Glutamatergic neuron (in vitro differentiated cells): ENCODE measurements at regions not wholly inside any gene's neighbourhood (a gene's known extent, or its start where the extent isn't known, plus 50 kb on each side); places are given as distances from the start of the nearest gene placed in this dataset.
"Not testable (repeated sequence)": the region's sequence is repeated elsewhere in the genome, so short reads cannot be mapped to it uniquely, and the experiment has no call there.

ENCODE experiments used
- DNase-seq: peaks from one replicate; pipeline ENCODE4 v3.0.0; 2022
- H3K27ac Mint-ChIP-seq: one replicate; pipeline ENCODE4 v1.8.0; 2020; ENCODE audit warnings: mild to moderate bottlenecking, mixed read lengths, inconsistent platforms; ENCODE audit not compliant: unreplicated experiment
- H3K27me3 Mint-ChIP-seq: one replicate; pipeline ENCODE4 v1.8.0; 2020; ENCODE audit warnings: mild to moderate bottlenecking, moderate library complexity, mixed read lengths, inconsistent platforms; ENCODE audit not compliant: unreplicated experiment
- H3K36me3 Mint-ChIP-seq: one replicate; pipeline ENCODE4 v1.8.0; 2020; ENCODE audit warnings: mild to moderate bottlenecking, mixed read lengths, inconsistent platforms; ENCODE audit not compliant: unreplicated experiment
- H3K4me1 Mint-ChIP-seq: one replicate; pipeline ENCODE4 v1.8.0; 2020; ENCODE audit warnings: mild to moderate bottlenecking, low read depth, mixed read lengths, inconsistent platforms; ENCODE audit not compliant: unreplicated experiment
- H3K4me3 Mint-ChIP-seq: one replicate; pipeline ENCODE4 v1.8.0; 2020; ENCODE audit warnings: mild to moderate bottlenecking, mixed read lengths, inconsistent platforms; ENCODE audit not compliant: unreplicated experiment
- H3K9me3 Mint-ChIP-seq: one replicate; pipeline ENCODE4 v1.8.0; 2020; ENCODE audit warnings: mild to moderate bottlenecking, moderate library complexity, mixed read lengths, inconsistent platforms; ENCODE audit not compliant: unreplicated experiment
- CTCF ChIP-seq: fragments of 200-600 bp; sonication (generic); IDR thresholded peaks from one replicate; pipeline ENCODE4 v1.5.0; 2021; ENCODE audit not compliant: partially characterized antibody, unreplicated experiment

- DNase-seq: no peak
- Mint-ChIP-seq H3K27ac (no peak overlapping the region), H3K4me1 (no peaks in the 10 kb centered on the region), H3K36me3 (no peaks in the 10 kb centered on the region), H3K4me3 (no peak overlapping the region), H3K27me3 (no peaks in the 10 kb centered on the region), H3K9me3 (no peaks in the 10 kb centered on the region)
- no peak for TF ChIP-seq CTCF
These were observed 397.3 kb downstream of the PPP1R3A start for GRCh38 chr7:113521468-113521867.

DNA sequence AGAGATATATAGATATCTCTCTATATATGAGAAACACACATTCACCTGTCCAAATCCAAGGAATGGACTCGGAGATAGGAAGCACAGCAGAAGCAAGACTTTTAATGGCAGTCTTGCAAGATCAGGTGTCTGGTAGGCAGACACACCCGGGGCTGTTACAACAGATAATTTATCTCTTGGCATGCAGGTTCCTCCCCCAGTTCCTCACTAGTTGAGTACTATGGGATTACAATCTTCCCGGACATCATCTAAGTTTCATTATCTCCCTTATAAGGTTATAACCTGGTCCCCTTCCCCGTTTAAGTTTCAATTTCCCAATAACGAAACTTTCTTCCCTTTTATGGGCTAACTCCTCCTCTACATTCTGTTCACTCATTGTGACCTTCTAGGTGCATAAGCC, 399.3 kb downstream of the PPP1R3A start:
- Mint-ChIP-seq H3K9me3 (no peaks in the 10 kb centered on the region), H3K27ac (no peak overlapping the region), H3K4me3 (no peak overlapping the region), H3K27me3 (peaks cover under 1% of the 10 kb centered on the region), H3K36me3 (no peaks in the 10 kb centered on the region), H3K4me1 (no peaks in the 10 kb centered on the region)
- DNase-seq: no peak
- no peak for TF ChIP-seq CTCF

DNA sequence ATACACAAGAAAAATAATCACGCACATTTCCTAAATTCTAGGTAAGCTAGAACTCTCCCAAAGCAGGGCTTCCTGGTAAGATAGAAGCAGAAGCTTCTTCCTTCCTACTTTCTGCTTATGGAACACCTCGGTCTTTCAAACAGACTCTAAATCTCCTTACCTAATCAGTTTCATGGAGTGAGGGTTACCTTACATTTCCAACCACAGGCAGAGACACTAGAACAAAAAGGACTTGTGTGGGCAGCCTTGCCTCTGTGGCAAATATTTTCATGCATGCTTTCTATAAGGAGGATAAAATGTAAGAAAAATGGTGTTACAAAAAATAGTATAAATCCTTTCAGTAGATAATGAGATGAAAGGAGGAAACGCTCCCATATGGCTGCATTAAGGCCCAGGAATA, 386.3 kb upstream of the SMIM30 start:
- Mint-ChIP-seq H3K4me1 (no peaks in the 10 kb centered on the region), H3K27me3 (no peaks in the 10 kb centered on the region), H3K4me3 (no peak overlapping the region), H3K27ac (no peak overlapping the region), H3K9me3 (no peaks in the 10 kb centered on the region), H3K36me3 (no peaks in the 10 kb centered on the region)
- no peak for DNase-seq
- no peak for TF ChIP-seq CTCF

DNA sequence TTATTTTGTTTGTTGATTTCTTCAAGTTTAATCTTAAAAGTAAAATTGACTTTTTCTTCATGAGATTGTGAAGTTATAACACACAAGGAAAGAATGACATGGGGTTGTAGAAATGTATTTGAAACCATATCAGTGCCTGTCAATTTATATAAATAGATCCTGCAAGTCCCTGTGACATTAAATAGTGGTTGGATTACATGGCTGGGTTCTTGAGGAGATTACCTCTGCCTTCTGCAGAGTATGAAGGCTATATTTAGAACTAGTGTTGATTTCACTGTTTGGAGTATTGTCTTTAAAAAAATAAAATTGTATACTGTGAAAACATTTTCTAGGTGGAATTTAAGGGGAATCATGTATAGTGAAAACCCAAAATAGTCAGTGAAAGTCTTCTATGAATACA, 385.8 kb upstream of the SMIM30 start:
- Mint-ChIP-seq H3K9me3 (no peaks in the 10 kb centered on the region), H3K4me3 (no peak overlapping the region)
- no peak for TF ChIP-seq CTCF

DNA sequence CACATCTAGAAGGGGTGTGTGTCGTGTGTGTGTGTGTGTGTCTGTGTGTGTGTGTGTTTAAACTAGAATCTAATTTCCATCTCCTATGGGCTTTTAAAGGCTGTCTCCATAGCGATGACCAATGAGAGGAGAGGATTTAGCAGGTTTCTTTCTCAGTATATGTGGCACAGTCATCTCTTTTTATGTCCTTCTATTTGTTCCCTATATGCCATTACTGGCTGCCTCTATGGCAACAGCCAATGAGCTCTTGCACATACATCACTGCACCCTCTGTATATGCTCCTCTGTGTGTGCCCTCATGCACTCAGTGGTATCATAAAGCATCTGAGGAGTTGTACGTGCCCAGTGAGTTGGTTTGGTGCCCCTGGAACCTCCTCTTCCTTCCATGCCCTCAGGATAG, 378.2 kb upstream of the SMIM30 start:
- H3K4me3 Mint-ChIP-seq, H3K36me3 Mint-ChIP-seq, H3K9me3 Mint-ChIP-seq, H3K27ac Mint-ChIP-seq, DNase-seq, H3K27me3 Mint-ChIP-seq, H3K4me1 Mint-ChIP-seq: not testable (repeated sequence)

More for the DNA sequence above, 385.8 kb upstream of the SMIM30 start:
- Mint-ChIP-seq H3K4me1 (no peaks in the 10 kb centered on the region), H3K27ac (no peak overlapping the region), H3K36me3 (no peaks in the 10 kb centered on the region), H3K27me3 (no peaks in the 10 kb centered on the region)
- no peak for DNase-seq

GRCh38 chr7:113494797-113495566, 376.6 kb upstream of the SMIM30 start:
- DNase-seq, H3K27me3 Mint-ChIP-seq, H3K4me1 Mint-ChIP-seq, H3K4me3 Mint-ChIP-seq, H3K27ac Mint-ChIP-seq, H3K9me3 Mint-ChIP-seq, H3K36me3 Mint-ChIP-seq: not testable (repeated sequence)
